NCI-H345 treated with DMSO at 0.1 percent for 48 hours (cell line): ENCODE measurements at regions not wholly inside any gene's neighbourhood (a gene's known extent, or its start where the extent isn't known, plus 50 kb on each side); places are given as distances from the start of the nearest gene placed in this dataset.
"Not testable (repeated sequence)": the region's sequence is repeated elsewhere in the genome, so short reads cannot be mapped to it uniquely, and the experiment has no call there.

Source experiments
- DNase-seq: peaks from one replicate; lab custom pipeline; 2025; ENCODE audit not compliant: unreplicated experiment; lab: John Stamatoyannopoulos, UW

DNA sequence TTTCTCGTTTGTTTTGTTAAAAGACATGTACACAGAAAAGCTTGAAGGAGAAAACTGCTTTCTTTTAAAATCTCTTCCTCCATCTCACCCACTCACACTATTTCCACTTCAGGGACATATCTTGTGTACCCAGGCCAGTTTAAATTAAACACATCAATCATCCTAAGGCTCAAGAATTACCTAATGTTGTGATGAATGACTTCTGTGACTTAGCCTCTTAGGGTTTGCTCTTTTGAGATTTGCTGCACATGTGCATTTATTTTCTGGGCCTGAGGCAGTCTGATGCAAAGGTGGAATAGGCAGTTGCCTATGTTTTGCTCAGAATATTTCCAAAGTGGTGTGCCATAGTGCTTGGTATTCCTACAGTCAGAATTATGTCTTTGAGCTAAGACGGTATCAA is 439.9 kb upstream of the CHD1 start:
- DNase-seq: no peak

DNA sequence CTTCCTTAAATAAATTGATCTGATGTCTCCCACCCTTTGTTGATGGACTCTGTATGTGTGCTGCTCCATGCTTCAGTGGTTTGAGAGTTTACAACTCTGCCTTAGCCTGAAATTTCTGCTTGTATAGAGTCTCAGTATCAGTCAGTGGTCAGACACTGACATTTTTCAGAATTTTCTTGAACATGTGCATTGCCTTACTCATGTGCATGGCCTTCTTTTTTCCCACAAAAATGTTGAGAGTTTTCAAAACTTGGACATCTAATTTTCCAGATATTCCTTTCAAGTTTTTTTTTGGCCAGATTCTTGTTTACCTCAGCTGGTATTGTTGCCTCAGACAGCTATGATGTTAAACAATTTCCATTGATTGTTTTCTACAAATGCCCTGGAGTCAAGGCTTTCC is 427.1 kb upstream of the CHD1 start:
- DNase-seq: no peak

- DNase-seq: no peak
These were observed 421.0 kb upstream of the CHD1 start for GRCh38 chr5:99349787-99350186.

DNA sequence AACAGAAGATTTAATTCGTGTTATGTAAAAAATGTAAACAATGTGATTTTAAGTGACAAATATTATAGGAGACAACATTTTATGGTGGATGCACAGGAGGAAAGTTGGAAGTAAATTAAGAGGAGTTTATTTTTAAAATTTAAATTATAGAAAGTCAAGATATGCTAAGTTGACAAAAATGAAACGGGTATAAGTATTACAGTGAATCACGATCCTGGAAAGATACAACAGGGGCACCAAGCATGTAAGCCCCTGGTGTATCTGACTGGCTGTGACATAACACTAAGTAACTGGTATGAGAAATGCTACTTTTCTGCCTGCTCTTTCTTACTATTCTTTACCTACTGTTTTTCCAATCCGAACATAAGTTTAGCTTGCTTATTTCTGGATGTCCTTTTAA is 419.8 kb upstream of the CHD1 start:
- no peak for DNase-seq

DNA sequence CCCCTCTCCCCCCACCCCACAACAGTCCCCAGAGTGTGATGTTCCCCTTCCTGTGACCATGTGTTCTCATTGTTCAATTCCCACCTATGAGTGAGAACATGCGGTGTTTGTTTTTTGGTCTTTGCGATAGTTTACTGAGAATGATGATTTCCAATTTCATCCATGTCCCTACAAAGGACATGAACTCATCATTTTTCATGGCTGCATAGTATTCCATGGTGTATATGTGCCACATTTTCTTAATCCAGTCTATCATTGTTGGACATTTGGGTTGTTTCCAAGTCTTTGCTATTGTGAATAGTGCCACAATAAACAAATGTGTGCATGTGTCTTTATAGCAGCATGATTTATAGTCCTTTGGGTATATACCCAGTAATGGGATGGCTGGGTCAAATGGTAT is 411.0 kb upstream of the CHD1 start:
- DNase-seq: not testable (repeated sequence)

- DNase-seq: no peak
These were observed 406.1 kb upstream of the CHD1 start for GRCh38 chr5:99334936-99335335.

DNA sequence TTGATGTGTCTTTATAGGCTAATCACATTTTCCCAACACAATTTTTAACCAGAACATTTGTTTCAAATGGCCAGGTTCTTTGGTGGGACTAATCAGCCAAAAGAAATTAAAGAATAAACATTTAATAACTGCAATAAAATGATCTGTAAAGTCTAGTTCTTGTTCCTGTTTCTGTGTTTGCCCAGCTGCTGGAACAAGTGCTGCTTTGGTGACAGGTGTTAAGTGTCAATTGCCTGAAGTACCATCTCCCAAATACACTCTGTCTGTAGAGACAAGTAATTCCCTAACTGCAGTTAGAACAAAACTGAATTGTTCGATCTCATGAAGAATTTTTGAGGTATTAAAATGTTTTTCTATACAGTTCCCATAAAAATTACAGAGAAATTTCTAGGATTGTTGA is 402.3 kb upstream of the CHD1 start:
- DNase-seq: peak; percentile 74

- no peak for DNase-seq
These were observed 391.6 kb upstream of the CHD1 start for GRCh38 chr5:99320436-99320835.

DNA sequence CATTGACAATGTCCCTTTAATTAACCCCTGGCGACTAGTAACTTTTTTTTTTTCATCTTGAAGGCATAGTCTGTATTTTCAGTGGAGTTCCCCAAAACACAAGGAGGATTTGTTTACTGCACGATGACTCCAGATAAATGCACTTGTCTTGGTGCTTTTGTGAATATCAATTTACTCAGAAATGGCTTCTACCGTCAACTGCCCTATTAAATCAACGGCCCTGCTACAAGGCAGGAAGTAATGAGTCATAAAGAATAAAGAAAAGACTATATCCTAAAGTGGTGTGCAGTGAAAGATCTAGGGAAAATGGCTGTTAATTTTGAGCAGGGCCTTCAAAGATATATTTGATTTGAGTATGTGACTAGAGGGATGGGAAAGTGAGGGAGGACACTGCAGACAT is 388.3 kb upstream of the CHD1 start:
- DNase-seq: no peak

DNA sequence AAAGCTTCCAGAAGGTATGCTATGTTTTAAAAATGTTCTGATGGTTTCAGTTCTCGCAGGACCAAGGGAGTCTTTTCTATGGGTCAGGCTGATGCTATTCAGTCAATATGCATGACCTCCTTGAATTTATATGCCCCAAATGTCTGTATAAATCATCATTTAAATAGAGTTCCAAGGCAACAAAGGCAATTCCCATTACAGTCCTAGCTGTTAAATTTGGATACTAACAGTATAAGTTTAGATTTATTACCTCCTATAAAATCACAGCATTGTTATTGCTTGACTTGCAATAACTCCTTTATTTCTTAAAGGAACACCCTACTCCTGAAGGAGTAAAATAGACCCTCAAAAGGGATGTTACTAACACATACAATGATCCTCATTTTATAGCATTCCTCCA is 387.7 kb upstream of the CHD1 start:
- DNase-seq: no peak

DNA sequence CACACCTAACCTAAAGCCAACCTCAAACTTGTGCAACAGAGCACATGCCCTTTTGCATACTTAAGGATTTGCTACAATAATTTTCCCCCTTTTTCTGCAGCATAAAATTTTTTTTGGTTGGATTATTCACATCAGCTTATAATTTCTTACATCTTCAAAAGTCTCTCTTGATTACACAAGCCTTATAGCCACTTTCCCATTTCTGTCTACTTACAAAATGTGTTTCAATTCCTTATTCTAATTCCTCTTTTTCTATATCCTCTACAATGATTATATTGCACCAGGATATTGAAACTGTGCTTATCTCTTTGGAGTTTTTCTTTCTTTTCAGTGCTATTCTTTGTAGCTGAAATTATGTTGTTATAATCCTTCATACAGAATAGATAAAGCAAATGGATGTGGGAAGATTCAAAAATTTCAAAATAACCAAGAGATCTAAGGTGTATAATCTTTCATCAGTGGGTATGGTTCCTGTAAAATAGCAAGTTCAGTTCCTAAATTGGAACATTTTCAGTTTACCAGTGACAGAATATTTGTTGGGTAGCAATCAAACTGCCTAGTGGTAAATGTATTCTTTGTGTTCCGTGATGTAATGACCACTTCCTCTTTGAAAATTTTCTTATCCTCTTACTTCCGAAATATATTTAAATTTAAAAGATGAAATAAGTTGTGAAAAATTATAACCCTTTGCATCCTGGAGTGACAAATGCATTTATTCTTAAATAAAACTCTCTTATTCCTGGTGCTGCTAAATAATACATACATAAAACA is 386.8 kb upstream of the CHD1 start:
- DNase-seq: no peak

GRCh38 chr5:99314721-99315120 is 385.9 kb upstream of the CHD1 start:
- DNase-seq: no peak

- DNase-seq: no peak
These were observed 379.3 kb upstream of the CHD1 start for GRCh38 chr5:99308131-99308530.

GRCh38 chr5:99305045-99305580 is 376.3 kb upstream of the CHD1 start:
- DNase-seq: no peak

DNA sequence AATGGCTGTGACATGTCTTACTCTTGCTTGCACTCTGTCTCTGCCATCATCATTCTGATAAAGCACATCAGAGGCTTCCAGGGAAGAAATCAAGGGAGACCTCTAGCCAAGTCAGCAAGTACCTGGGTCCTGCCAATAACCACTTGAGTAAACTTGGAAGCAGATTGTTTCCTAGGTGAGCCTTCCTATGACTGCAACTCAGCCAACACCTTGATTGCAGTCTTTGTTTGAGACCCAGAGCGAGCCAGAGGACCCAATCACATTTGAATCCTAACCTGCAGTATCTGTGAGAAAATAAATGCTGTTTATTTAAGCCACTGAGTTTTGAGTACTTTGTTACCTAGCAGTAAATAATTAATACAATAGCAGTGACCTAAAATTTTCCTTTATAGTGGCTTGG is 356.8 kb upstream of the CHD1 start:
- no peak for DNase-seq

DNA sequence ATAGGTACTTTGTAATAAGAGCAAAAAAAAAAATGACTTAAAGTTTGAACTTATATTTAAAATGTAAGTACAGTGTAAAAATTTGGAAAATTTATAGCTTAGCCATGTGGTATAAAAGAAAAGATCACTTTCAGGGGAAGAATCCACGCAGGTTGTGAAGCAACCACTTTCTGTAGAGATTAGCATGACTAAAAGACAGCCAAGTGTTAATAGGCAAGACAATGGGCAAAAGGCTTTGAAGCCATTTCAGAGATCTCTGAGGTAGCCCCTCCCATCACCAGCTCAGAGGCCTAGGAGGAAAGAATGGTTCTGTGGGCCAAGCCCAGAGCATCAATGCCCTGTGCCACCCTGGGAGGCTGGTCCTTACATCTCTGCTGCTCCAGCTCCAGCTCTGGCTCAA is 346.3 kb upstream of the CHD1 start:
- DNase-seq: no peak

DNA sequence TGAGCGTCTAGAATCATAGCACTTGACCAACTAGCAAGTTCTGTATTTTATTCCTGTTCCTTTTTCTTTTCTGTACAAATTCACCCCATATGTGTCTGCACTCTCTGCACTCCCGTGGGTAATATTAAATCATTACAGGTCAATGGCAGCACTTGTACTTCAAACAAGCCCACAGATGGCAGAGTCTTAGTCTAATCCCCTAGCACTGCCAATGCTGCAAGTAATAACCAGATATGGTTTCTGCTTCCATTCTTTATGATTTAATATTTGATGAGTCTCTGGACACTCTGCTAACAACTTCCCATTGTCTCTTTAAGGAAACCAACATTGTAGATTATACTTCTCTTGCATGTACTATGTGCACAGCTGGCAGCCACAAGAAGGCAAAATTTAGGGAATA is 343.8 kb upstream of the CHD1 start:
- no peak for DNase-seq

GRCh38 chr5:99258819-99259218 is 330.0 kb upstream of the CHD1 start:
- DNase-seq: no peak

DNA sequence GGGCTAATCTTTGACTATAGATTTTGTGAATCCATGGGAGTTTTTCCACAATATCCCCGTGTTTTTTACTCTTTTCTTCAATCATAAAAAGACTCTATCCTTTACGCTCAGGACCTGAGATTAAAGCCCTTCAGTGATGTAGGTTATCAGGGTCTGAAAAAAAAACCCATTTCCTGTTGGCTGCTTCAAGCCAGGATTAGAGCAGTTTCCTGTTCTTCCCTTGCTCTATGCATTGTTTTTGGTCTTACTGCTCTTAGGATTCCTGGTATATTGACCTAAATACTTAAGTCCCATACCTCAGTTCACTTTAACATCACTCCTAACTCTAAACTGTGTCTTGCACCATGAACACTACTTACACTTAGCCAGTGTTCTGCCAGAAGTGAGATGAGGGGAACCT is 319.3 kb upstream of the CHD1 start:
- DNase-seq: no peak

GRCh38 chr5:99247346-99247745 is 318.5 kb upstream of the CHD1 start:
- DNase-seq: no peak

GRCh38 chr5:99243111-99243510 is 314.3 kb upstream of the CHD1 start:
- no peak for DNase-seq

DNA sequence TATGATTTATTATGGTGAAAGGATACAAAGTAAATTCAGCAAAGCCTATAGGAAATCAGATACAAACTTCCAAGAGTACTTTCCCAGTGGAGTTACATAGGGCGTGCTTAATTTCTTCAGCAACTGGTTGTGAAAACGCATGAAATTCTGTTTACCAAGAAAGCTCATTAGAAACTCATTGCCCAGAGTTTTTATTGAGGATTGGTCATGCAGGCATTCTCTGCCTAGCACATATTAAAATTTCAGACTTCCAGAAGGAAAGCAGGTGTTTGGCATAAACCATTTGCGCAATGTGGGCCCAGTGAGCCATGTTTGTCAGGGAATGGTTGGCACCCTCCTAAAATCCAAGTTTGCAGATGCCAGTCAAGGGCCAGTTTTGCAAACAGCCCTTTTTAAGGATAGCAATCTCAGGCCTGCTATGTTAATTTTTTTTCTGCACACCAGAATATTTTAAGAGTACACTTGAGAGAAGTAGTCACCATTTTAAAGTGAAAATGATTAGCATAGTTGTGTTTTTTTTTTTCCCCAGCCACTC is 311.1 kb upstream of the CHD1 start:
- no peak for DNase-seq

GRCh38 chr5:99191206-99191745 is 262.5 kb upstream of the CHD1 start:
- DNase-seq: no peak
